Fibroblast of lung (primary cell): ENCODE measurements at regions not wholly inside any gene's neighbourhood (a gene's known extent, or its start where the extent isn't known, plus 50 kb on each side); places are given as distances from the start of the nearest gene placed in this dataset.

Source experiments
- CTCF ChIP-seq, 2 donors: IDR thresholded peaks in 1 of 2; conservative IDR thresholded peaks in 1 of 2; 1 replicate in 1 of 2; 2 replicates in 1 of 2; pipeline ENCODE4 v1.5.1; 2011 to 2012; ENCODE audit warnings: low read length in 2 of 2, control low read depth in 1 of 2, inconsistent platforms in 1 of 2, low read depth in 1 of 2, mild to moderate bottlenecking in 1 of 2
- EZH2 ChIP-seq: IDR thresholded peaks from 2 replicates; pipeline ENCODE4 v1.5.1; 2012; ENCODE audit warnings: low read length, control low read depth, mild to moderate bottlenecking; ENCODE audit errors: missing control alignments

- no peak for TF ChIP-seq CTCF (conservative IDR thresholded peaks at IDR 0.05 in 1 of 2, IDR thresholded peaks at IDR 0.05 in 1 of 2; ENCODE audit: low read depth in 1 of 2, low read length in 2 of 2)
- no peak for TF ChIP-seq EZH2
These were observed 515.1 kb downstream of the FRK start for GRCh38 chr6:115545672-115545986.
